Choroid plexus epithelial cell (primary cell): ENCODE measurements at regions not wholly inside any gene's neighbourhood (a gene's known extent, or its start where the extent isn't known, plus 50 kb on each side); places are given as distances from the start of the nearest gene placed in this dataset.

Source experiments
- DNase-seq: peaks from one replicate; pipeline ENCODE4 v3.0.0-alpha.2; 2010; ENCODE audit warnings: low read depth
- H3K4me3 ChIP-seq: 2 replicates; pipeline ENCODE4 v1.5.1; 2011; ENCODE audit warnings: low read depth, mild to moderate bottlenecking, control low read depth, low read length, moderate library complexity
- CTCF ChIP-seq: conservative IDR thresholded peaks from 2 replicates; pipeline ENCODE4 v1.5.1; 2011; ENCODE audit warnings: low read depth, mild to moderate bottlenecking, control low read depth, inconsistent platforms, low read length, moderate library complexity

GRCh38 chr15:70257573-70258248 is 160.0 kb upstream of the TLE3 start:
- TF ChIP-seq CTCF = no peak
- no peak for DNase-seq
- H3K4me3 ChIP-seq = no peak overlapping the region

- TF ChIP-seq CTCF = no peak
- DNase-seq = no peak
- H3K4me3 ChIP-seq = no peak overlapping the region
Measured at GRCh38 chr15:70257047-70257446, 159.3 kb upstream of the TLE3 start.

- no peak for DNase-seq
- H3K4me3 ChIP-seq = no peak overlapping the region
- no peak for TF ChIP-seq CTCF
Measured at GRCh38 chr15:70254311-70254869, 156.7 kb upstream of the TLE3 start.

- no peak for TF ChIP-seq CTCF
- H3K4me3 ChIP-seq = no peak overlapping the region
- no peak for DNase-seq
Measured at GRCh38 chr15:70253461-70254156, 155.9 kb upstream of the TLE3 start.

GRCh38 chr15:70252951-70253320 is 155.2 kb upstream of the TLE3 start:
- H3K4me3 ChIP-seq = no peak overlapping the region
- no peak for TF ChIP-seq CTCF
- no peak for DNase-seq

- no peak overlapping the region for H3K4me3 ChIP-seq
- no peak for DNase-seq
Measured at GRCh38 chr15:70252056-70252950, 154.6 kb upstream of the TLE3 start.

More at GRCh38 chr15:70252056-70252950, 154.6 kb upstream of the TLE3 start:
- TF ChIP-seq CTCF = no peak
